GM12878 (cell line): ENCODE measurements at regions not wholly inside any gene's neighbourhood (a gene's known extent, or its start where the extent isn't known, plus 50 kb on each side); places are given as distances from the start of the nearest gene placed in this dataset.

ENCODE experiments used
- ATAC-seq: fragments of 200-7000 bp; cut with Tn5 transposase; 3 replicates; pipeline ENCODE4 v1.9.1; 2020; ENCODE audit warnings: mild to moderate bottlenecking, moderate library complexity
- BruUV-seq: library from RNA; stranded (reverse); fragments of 400-500 nt; replicated peaks from 2 replicates; lab custom pipeline; 2021; lab: Mats Ljungman, UMichigan
- CTCF ChIA-PET: fragments of 300-600 bp; sonication (Branson Sonifier 250); formaldehyde crosslinking; extraction: SDS; loops from one replicate; lab custom pipeline; 2021; ENCODE audit warnings: inconsistent platforms; lab: Yijun Ruan, JAX
- POLR2A ChIA-PET: fragments of 350-600 bp; formaldehyde crosslinking; extraction: SDS; loops from one replicate; lab custom pipeline; 2021; ENCODE audit warnings: inconsistent platforms; lab: Charles Lee
- RAD21 ChIA-PET: fragments of 300-600 bp; sonication (Branson Sonifier 250); formaldehyde crosslinking; loops from one replicate; lab custom pipeline; 2023; ENCODE audit warnings: antibody characterized with exemption; ENCODE audit not compliant: unreplicated experiment; lab: Charles Lee
- SMC1A ChIA-PET: fragments of 300-600 bp; sonication (Branson Sonifier 250); formaldehyde crosslinking; loops from one replicate; lab custom pipeline; 2023; ENCODE audit not compliant: unreplicated experiment, uncharacterized antibody; lab: Charles Lee
- DNase-seq: peaks from one replicate; pipeline ENCODE4 v3.0.0-alpha.2; 2011; ENCODE audit warnings: low read depth, low spot score
- FAIRE-seq: peaks from 3 replicates; lab custom pipeline; 2011; peaks lifted over from hg19 to GRCh38; lab: Jason Lieb, UNC
- H2AFZ ChIP-seq: 2 replicates; pipeline ENCODE4 v1.6.0; 2011; ENCODE audit warnings: low read depth, low read length, control low read depth; ENCODE audit not compliant: control insufficient read depth
- H3K27ac ChIP-seq: 2 replicates; pipeline ENCODE4 v1.5.1; 2011; ENCODE audit warnings: control low read depth; ENCODE audit not compliant: control insufficient read depth, insufficient read depth
- H3K27me3 ChIP-seq, 2 experiments: replicated peaks in 1 of 2; 2 replicates each; pipeline versions ENCODE4 v1.6.0 to v1.6.1; 2011; ENCODE audit warnings: low read length in 1 of 2; ENCODE audit not compliant: control insufficient read depth in 2 of 2, insufficient read depth in 2 of 2
- H3K36me3 ChIP-seq, 2 experiments: 2 replicates each; pipeline ENCODE4 v1.5.1; 2011; ENCODE audit warnings: low read length in 1 of 2; ENCODE audit not compliant: control insufficient read depth in 2 of 2, insufficient read depth in 2 of 2
- H3K4me1 ChIP-seq: 2 replicates; pipeline ENCODE4 v1.6.1; 2011; ENCODE audit warnings: mild to moderate bottlenecking, low read length, moderate library complexity, mixed read lengths; ENCODE audit not compliant: control insufficient read depth, insufficient read depth
- H3K4me2 ChIP-seq: 2 replicates; pipeline ENCODE4 v1.6.0; 2011; ENCODE audit warnings: control low read depth; ENCODE audit not compliant: control insufficient read depth, insufficient read depth
- H3K4me3 ChIP-seq: fragments of 200-600 bp; sonication (generic); 2 replicates; pipeline ENCODE4 v1.5.1; 2016
- H3K79me2 ChIP-seq: 2 replicates; pipeline ENCODE4 v1.6.0; 2011; ENCODE audit warnings: low read length; ENCODE audit not compliant: control insufficient read depth, insufficient read depth
- H3K9ac ChIP-seq: 2 replicates; pipeline ENCODE4 v1.8.0; 2011; ENCODE audit warnings: low read length, control low read depth, mixed read lengths; ENCODE audit not compliant: control insufficient read depth, insufficient read depth
- H3K9me3 ChIP-seq: replicated peaks from 3 replicates; pipeline ENCODE4 v1.5.1; 2011; ENCODE audit warnings: mild to moderate bottlenecking, low read length; ENCODE audit not compliant: control insufficient read depth, insufficient read depth
- H4K20me1 ChIP-seq: 2 replicates; pipeline ENCODE4 v1.6.0; 2011; ENCODE audit not compliant: control insufficient read depth, insufficient read depth
- CHD2 ChIP-seq: IDR thresholded peaks from 2 replicates; pipeline ENCODE4 v1.6.1; 2011; ENCODE audit warnings: low read depth, low read length, improper control_type of control experiment, borderline replicate concordance
- ELK1 ChIP-seq: IDR thresholded peaks from 2 replicates; pipeline ENCODE4 v1.6.1; 2012; ENCODE audit warnings: low read depth, low read length, improper control_type of control experiment
- FOS ChIP-seq: IDR thresholded peaks from 3 replicates; pipeline ENCODE4 v1.6.1; 2011; ENCODE audit warnings: borderline replicate concordance; ENCODE audit not compliant: insufficient read length; ENCODE audit errors: extremely low read depth
- GABPA ChIP-seq: IDR thresholded peaks from 2 replicates; pipeline ENCODE4 v1.6.1; 2014; ENCODE audit warnings: antibody characterized with exemption, low read depth, mild to moderate bottlenecking, inconsistent platforms
- IKZF2 ChIP-seq, 2 experiments: fragments of 450-650 bp; IDR thresholded peaks; 2 replicates each; pipeline ENCODE4 v1.6.1; 2017; ENCODE audit warnings: mild to moderate bottlenecking in 2 of 2, moderate library complexity in 2 of 2
- PAX8 ChIP-seq: fragments of 450-650 bp; IDR thresholded peaks from 2 replicates; pipeline ENCODE4 v1.6.1; 2017; ENCODE audit warnings: mild to moderate bottlenecking, moderate library complexity
- SREBF2 ChIP-seq: IDR thresholded peaks from 2 replicates; pipeline ENCODE4 v1.6.1; 2012; ENCODE audit warnings: mild to moderate bottlenecking, low read length
- STAT3 ChIP-seq: IDR thresholded peaks from 2 replicates; pipeline ENCODE4 v1.6.1; 2011; ENCODE audit warnings: low read depth, low read length, improper control_type of control experiment
- TCF3 ChIP-seq: IDR thresholded peaks from 2 replicates; pipeline ENCODE4 v1.6.1; 2012; ENCODE audit warnings: low read depth, mild to moderate bottlenecking, low read length, borderline replicate concordance; ENCODE audit not compliant: insufficient read depth
- TCF7 ChIP-seq: IDR thresholded peaks from 2 replicates; pipeline ENCODE4 v1.6.1; 2014; ENCODE audit warnings: antibody characterized with exemption, borderline replicate concordance
- ZBED1 ChIP-seq: IDR thresholded peaks from 2 replicates; pipeline ENCODE4 v1.6.1; 2016; ENCODE audit warnings: borderline replicate concordance
- ZSCAN29 ChIP-seq: fragments of 450-650 bp; IDR thresholded peaks from 2 replicates; pipeline ENCODE4 v1.6.1; 2017; ENCODE audit warnings: mild to moderate bottlenecking, moderate library complexity
- WGBS: methylation state at CpG from one replicate; pipeline ENCODE4 v1.1.6; 2016; ENCODE audit warnings: low lambda C conversion rate; ENCODE audit not compliant: insufficient replicate concordance, insufficient coverage; ENCODE audit errors: missing lambda C conversion rate; 5-methylcytosine and 5-hydroxymethylcytosine counted together
- in situ Hi-C: fragments of 300-500 bp; cut with MboI; formaldehyde crosslinking; loops from 9 replicates; pipeline ENCODE4 v1.14.3; 2018; ENCODE audit warnings: mixed read lengths
- intact Hi-C: fragments of 100-400 bp; cut with micrococcal nuclease; formaldehyde crosslinking; loops from one replicate; pipeline ENCODE4 v1.14.2; 2022; ENCODE audit not compliant: unreplicated experiment
- TF ChIP-seq, protein P1 (sequence below): fragments of 450-650 bp; formaldehyde crosslinking; IDR thresholded peaks from 2 replicates; pipeline ENCODE4 v1.5.0; 2022; ENCODE audit warnings: mild to moderate bottlenecking, missing genetic modification characterization
- TF ChIP-seq, protein P2 (sequence below): IDR thresholded peaks from 2 replicates; pipeline ENCODE4 v1.6.1; 2012; ENCODE audit warnings: mild to moderate bottlenecking, low read depth, low read length

GRCh38 chr2:111636905-111637304, 247.1 kb downstream of the ANAPC1 start (continued):
- TF ChIP-seq STAT3: no peak
- TF ChIP-seq ZSCAN29: no peak
- TF ChIP-seq GABPA: no peak
- TF ChIP-seq, protein P1, sequence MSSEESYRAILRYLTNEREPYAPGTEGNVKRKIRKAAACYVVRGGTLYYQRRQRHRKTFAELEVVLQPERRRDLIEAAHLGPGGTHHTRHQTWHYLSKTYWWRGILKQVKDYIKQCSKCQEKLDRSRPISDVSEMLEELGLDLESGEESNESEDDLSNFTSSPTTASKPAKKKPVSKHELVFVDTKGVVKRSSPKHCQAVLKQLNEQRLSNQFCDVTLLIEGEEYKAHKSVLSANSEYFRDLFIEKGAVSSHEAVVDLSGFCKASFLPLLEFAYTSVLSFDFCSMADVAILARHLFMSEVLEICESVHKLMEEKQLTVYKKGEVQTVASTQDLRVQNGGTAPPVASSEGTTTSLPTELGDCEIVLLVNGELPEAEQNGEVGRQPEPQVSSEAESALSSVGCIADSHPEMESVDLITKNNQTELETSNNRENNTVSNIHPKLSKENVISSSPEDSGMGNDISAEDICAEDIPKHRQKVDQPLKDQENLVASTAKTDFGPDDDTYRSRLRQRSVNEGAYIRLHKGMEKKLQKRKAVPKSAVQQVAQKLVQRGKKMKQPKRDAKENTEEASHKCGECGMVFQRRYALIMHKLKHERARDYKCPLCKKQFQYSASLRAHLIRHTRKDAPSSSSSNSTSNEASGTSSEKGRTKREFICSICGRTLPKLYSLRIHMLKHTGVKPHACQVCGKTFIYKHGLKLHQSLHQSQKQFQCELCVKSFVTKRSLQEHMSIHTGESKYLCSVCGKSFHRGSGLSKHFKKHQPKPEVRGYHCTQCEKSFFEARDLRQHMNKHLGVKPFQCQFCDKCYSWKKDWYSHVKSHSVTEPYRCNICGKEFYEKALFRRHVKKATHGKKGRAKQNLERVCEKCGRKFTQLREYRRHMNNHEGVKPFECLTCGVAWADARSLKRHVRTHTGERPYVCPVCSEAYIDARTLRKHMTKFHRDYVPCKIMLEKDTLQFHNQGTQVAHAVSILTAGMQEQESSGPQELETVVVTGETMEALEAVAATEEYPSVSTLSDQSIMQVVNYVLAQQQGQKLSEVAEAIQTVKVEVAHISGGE (CRISPR knock-in tag): no peak

GRCh38 chr2:111638274-111638877, 245.6 kb downstream of the ANAPC1 start:
- intact Hi-C loops: no loop called here
- H3K79me2 ChIP-seq: no peaks in the 10 kb centered on the region
- H3K4me2 ChIP-seq: no peak overlapping the region
- no TSS peak for BruUV-seq
- in situ Hi-C loops: no loop called here
- no peak overlapping the region for H3K27ac ChIP-seq
- ChIA-PET SMC1A (no interaction called here), RAD21 (no interaction called here), CTCF (no interaction called here), POLR2A (no interaction called here)
- WGBS: 30% methylated on average over 4 of the region's 4 CpGs
- H3K27me3 ChIP-seq: peaks cover 2 to 3% of the 10 kb centered on the region in 2 experiments; a peak in 2 of 4 replicates
- ATAC-seq: no peak
- H2AFZ ChIP-seq: no peak overlapping the region
- no peak for FAIRE-seq
- no peak overlapping the region for H3K4me3 ChIP-seq
- no peak for DNase-seq
- no peaks in the 10 kb centered on the region; the same call in 2 of the 3 replicates for H3K9me3 ChIP-seq
- H3K4me1 ChIP-seq: no peaks in the 10 kb centered on the region
- H4K20me1 ChIP-seq: no peaks in the 10 kb centered on the region
- H3K36me3 ChIP-seq: no peaks in the 10 kb centered on the region
- H3K9ac ChIP-seq: no peak overlapping the region
- TF ChIP-seq SREBF2 (no peak), PAX8 (no peak), TCF3 (no peak), IKZF2 (IDR thresholded peaks at IDR 0.05) (no peak), GABPA (no peak), CHD2 (no peak), ZBED1 (no peak), ELK1 (no peak), TCF7 (no peak), FOS (no peak)
- TF ChIP-seq, protein P2, sequence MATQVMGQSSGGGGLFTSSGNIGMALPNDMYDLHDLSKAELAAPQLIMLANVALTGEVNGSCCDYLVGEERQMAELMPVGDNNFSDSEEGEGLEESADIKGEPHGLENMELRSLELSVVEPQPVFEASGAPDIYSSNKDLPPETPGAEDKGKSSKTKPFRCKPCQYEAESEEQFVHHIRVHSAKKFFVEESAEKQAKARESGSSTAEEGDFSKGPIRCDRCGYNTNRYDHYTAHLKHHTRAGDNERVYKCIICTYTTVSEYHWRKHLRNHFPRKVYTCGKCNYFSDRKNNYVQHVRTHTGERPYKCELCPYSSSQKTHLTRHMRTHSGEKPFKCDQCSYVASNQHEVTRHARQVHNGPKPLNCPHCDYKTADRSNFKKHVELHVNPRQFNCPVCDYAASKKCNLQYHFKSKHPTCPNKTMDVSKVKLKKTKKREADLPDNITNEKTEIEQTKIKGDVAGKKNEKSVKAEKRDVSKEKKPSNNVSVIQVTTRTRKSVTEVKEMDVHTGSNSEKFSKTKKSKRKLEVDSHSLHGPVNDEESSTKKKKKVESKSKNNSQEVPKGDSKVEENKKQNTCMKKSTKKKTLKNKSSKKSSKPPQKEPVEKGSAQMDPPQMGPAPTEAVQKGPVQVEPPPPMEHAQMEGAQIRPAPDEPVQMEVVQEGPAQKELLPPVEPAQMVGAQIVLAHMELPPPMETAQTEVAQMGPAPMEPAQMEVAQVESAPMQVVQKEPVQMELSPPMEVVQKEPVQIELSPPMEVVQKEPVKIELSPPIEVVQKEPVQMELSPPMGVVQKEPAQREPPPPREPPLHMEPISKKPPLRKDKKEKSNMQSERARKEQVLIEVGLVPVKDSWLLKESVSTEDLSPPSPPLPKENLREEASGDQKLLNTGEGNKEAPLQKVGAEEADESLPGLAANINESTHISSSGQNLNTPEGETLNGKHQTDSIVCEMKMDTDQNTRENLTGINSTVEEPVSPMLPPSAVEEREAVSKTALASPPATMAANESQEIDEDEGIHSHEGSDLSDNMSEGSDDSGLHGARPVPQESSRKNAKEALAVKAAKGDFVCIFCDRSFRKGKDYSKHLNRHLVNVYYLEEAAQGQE: no peak
